ENCODE measurements at regions not wholly inside any gene's neighbourhood (a gene's known extent, or its start where the extent isn't known, plus 50 kb on each side); places are given as distances from the start of the nearest gene placed in this dataset.

- no peak overlapping the region for H3K4me3 ChIP-seq (ENCODE audit: low read depth, low read length)
- no peak for TF ChIP-seq CTCF (IDR thresholded peaks at IDR 0.05; ENCODE audit: borderline replicate concordance, insufficient read depth, low read depth, low read length)
These were observed 88.2 kb upstream of the NTF3 start for GRCh38 chr12:5343711-5344110.

GRCh38 chr12:5344131-5344530 is 87.8 kb upstream of the NTF3 start:
- no peak for TF ChIP-seq CTCF (IDR thresholded peaks at IDR 0.05; ENCODE audit: borderline replicate concordance, insufficient read depth, low read depth, low read length)

GRCh38 chr12:5345534-5345933 is 86.4 kb upstream of the NTF3 start:
- no peak for TF ChIP-seq CTCF (IDR thresholded peaks at IDR 0.05; ENCODE audit: borderline replicate concordance, insufficient read depth, low read depth, low read length)
- H3K4me3 ChIP-seq (ENCODE audit: low read depth, low read length) = no peak overlapping the region

More at GRCh38 chr12:5344131-5344530, 87.8 kb upstream of the NTF3 start:
- no peak overlapping the region for H3K4me3 ChIP-seq (ENCODE audit: low read depth, low read length)

GRCh38 chr12:5348057-5348456 is 83.9 kb upstream of the NTF3 start:
- no peak for TF ChIP-seq CTCF (IDR thresholded peaks at IDR 0.05; ENCODE audit: borderline replicate concordance, insufficient read depth, low read depth, low read length)
- no peak overlapping the region for H3K4me3 ChIP-seq (ENCODE audit: low read depth, low read length)

- no peak overlapping the region for H3K4me3 ChIP-seq (ENCODE audit: low read depth, low read length)
- TF ChIP-seq CTCF (IDR thresholded peaks at IDR 0.05; ENCODE audit: borderline replicate concordance, insufficient read depth, low read depth, low read length) = no peak
These were observed 83.4 kb upstream of the NTF3 start for GRCh38 chr12:5348491-5348890.

- no peak overlapping the region for H3K4me3 ChIP-seq (ENCODE audit: low read depth, low read length)
- no peak for TF ChIP-seq CTCF (IDR thresholded peaks at IDR 0.05; ENCODE audit: borderline replicate concordance, insufficient read depth, low read depth, low read length)
These were observed 67.7 kb upstream of the NTF3 start for GRCh38 chr12:5364036-5364770.

- H3K4me3 ChIP-seq (ENCODE audit: low read depth, low read length) = no peak overlapping the region
These were observed 62.6 kb upstream of the NTF3 start for GRCh38 chr12:5369298-5369697.

More at GRCh38 chr12:5369298-5369697, 62.6 kb upstream of the NTF3 start:
- no peak for TF ChIP-seq CTCF (IDR thresholded peaks at IDR 0.05; ENCODE audit: borderline replicate concordance, insufficient read depth, low read depth, low read length)

All from GM12875 (cell line).